ENCODE measurements at regions not wholly inside any gene's neighbourhood (a gene's known extent, or its start where the extent isn't known, plus 50 kb on each side); places are given as distances from the start of the nearest gene placed in this dataset.

GRCh38 chr13:62837895-62838294 is 1422.2 kb upstream of the PCDH20 start:
- TF ChIP-seq, protein P1, sequence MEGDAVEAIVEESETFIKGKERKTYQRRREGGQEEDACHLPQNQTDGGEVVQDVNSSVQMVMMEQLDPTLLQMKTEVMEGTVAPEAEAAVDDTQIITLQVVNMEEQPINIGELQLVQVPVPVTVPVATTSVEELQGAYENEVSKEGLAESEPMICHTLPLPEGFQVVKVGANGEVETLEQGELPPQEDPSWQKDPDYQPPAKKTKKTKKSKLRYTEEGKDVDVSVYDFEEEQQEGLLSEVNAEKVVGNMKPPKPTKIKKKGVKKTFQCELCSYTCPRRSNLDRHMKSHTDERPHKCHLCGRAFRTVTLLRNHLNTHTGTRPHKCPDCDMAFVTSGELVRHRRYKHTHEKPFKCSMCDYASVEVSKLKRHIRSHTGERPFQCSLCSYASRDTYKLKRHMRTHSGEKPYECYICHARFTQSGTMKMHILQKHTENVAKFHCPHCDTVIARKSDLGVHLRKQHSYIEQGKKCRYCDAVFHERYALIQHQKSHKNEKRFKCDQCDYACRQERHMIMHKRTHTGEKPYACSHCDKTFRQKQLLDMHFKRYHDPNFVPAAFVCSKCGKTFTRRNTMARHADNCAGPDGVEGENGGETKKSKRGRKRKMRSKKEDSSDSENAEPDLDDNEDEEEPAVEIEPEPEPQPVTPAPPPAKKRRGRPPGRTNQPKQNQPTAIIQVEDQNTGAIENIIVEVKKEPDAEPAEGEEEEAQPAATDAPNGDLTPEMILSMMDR (conservative IDR thresholded peaks at IDR 0.05), result no peak
- TF ChIP-seq ZFX (IDR thresholded peaks at IDR 0.05), result no peak

Data from C4-2B (cell line).